HG02970 (cell line): ENCODE measurements at regions not wholly inside any gene's neighbourhood (a gene's known extent, or its start where the extent isn't known, plus 50 kb on each side); places are given as distances from the start of the nearest gene placed in this dataset.

Experiments
- ATAC-seq: cut with Tn5 transposase; IDR thresholded peaks from one replicate; pipeline ENCODE4 v1.9.1; 2021; ENCODE audit warnings: mild to moderate bottlenecking, moderate library complexity, moderate number of reproducible peaks; ENCODE audit not compliant: unreplicated experiment, low FRiP score

DNA sequence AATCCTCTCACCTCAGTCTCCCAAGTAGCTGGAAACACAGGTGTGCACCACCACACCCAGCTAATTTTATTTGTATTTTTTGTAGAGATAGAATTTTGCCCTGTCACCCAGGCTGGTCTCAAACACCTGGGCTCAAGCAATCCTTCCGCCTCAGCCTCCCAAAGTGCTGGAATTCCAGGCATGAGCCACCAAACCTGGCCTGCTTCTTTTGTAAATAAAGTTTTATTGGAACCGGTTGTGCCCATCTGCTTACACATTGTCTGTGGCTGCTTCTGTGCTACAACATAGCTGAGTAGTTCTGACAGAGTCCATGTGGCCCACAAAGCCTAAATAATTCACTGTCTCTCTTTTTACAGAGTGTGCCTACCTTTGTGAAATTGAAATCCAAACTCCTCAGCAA is 109.7 kb upstream of the NRSN1 start:
- ATAC-seq: no peak

DNA sequence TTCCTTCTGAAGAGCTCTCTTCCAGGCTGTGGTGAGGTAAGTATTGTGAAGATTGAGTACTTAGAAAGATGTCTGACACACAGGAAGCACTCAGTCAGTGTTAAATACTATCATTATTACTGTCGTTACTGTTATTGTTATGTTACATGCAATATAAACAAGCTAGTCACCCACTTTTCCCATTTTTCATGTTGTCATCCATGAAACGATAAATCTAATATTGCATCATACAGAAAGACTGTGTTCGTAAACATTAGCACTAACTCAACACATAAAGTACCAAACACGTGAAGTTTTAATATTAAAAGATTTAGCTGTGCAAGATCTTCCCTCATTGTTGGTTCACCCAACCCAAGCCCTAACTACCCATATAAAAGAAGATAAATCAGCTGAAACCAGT is 109.2 kb upstream of the NRSN1 start:
- ATAC-seq: no peak

DNA sequence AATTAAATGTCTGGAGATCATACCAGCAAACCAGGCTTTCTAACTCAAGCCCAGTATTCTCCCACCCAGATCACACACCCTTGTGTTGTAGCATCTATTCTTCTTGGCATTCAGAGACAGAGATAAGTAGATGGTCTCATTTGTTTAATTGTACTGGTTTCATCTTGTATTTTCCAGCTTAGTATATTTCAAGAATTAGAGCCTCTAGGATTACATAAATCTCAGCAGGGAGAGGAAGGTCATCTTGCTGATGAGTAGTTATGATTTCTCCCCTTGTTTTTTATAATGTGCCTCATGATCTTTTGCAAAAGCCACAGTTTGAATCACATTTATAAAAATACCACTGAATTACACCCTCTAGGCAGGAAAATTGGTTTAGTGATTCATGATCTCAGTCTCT is 106.6 kb upstream of the NRSN1 start:
- no peak for ATAC-seq

DNA sequence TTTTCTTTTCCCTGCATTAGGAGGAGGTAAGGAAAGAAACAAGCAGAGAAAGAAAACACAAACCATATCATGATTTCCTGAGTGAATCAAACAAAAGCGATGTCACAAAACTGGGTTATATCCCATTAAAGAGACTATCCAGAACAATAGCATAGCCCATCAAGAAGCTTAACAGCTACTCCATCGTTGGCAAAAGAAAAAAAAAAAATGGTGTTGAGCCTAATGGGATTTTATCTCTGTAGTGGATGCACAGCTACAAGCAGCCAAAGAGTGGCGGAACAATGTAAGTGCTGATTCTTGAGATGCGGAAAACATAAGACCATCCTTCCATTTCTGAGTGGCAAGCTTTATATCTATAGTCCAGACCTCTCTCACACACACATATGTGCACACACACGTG is 106.2 kb upstream of the NRSN1 start:
- no peak for ATAC-seq

DNA sequence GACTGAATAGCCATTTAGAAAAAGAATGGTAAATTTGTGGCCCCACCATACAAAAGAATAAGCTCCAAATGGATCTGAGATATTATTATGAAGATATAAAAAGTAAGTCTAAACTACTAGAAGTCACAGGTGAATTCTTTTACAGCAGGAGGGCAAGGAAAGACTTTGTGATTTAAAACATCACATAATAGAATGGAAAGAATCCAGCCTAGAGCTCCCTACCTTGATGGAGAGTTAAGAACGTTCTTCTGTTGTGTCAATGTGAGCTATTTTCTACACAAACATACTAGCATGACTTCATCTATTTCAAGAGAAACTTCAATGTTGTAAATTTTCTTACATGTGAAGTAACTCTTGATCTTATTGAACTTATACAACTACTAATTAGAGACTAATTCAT is 100.0 kb upstream of the NRSN1 start:
- ATAC-seq: no peak

DNA sequence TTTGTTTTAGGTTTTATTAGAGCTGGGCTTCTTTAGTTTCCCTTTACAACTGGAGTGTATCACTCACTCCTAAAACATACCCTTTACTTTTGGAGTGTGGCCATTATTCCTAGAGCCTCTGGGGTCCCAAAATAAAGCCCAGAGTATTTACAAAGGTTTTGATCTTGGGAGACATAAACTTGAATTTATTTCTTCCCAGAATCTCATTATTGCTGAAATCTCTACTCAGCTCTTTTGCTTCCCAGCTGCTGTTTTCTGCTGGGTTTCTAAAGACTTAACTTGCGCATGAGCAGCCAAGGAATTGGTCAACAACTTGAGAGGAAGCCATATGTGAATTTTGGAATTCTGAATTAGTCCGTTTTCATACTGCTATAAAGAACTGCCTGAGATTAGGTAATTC is 94.5 kb upstream of the NRSN1 start:
- no peak for ATAC-seq

DNA sequence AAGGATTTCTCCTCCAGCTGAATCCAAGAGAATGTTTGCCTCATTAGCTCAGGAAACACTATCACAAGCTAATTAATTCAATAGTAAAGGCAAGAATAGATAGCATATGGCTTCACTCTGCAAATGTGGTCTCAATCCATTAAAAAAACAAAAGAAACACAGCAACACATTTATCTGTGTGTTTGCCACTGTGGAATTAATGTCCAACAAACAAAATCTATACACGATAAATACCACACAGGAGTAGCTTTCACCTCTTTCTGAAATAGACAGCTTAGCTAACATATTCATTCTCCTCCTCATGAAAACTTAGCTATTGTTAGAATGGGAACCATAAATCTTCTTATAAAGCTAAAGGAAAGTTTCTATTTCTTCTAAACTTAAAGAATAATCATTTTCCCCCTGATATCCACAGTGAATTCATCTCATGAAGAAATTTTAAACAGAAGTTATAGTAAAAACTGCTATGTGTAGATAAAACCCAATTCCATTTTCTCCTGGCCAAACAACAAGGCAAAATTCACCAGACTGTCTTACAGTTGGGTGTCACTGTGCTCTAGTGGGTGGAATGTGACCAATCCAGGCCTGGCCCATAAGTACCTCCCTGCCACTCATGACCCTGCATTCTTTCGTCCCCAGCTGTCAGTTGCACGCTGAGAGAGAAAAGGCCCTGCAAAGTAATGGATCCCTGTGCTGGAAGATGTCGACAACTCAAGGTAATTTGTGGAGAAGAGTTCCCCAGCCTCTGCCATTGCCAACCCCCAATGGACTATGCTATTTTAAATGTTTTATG is 92.9 kb upstream of the NRSN1 start:
- no peak for ATAC-seq

DNA sequence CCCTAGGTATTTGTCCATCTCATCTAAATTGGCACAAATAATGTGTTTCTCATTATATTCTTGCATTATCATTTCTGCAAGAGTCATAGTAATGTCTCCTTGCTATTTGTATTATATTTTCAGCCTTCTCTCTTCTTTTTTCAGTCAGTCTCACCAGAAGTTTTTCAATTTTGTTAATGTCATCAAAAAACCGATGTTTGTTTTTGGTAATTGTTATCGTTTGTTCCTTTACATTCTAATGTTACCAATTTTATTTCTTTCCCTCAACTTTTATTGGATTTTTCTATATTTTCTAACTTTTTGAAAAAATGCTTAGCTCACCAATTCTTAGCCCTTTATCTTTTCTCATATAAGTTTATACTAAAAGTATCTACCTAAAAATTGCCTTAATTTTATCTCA is 82.2 kb upstream of the NRSN1 start:
- ATAC-seq: no peak

DNA sequence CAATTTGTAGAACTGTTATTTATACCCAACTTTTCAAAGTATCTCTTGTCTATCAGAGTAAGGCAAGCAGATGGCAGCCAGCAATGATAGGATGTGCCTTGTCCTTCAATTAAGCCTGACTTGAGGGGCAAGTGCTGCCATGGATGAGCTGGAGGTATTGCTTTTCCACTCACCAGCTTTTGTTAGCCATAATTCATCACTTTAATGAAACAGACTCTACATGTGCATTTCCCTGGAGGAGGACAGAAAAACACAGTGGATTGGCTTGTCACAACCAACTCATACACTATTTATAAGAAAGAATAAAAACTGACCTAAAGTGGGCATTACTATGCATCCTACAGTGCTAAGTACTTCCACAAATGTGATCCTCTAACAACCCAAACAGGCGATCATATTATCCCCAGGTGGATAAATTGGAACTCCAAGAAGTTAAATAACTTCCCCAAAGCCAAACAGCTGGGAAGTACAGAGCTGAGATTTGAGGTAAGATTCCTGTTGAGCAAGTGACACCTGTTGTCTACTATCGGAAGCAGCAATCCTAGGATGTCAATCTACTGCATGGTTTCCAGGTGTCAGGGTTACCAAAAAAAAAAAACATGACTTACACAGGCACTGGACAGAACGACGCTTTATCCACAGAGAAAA is 73.9 kb upstream of the NRSN1 start:
- no peak for ATAC-seq

DNA sequence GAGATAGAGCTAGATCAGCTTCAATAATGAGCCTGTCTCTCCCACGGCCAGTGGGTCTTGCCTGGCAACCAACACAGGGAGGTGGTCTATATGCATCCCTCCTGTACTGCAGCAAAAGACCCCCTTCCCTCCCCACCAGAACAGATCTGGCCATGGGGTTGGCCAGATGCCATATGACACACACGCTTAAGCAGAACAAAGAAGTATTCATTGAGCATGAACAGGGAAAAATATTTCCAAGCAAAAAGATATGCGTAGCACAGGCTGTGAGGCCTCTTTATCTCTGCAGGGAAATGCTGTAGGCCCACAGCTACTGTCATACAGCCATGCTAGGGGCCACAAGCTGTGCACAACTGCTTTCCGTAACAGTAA is 73.4 kb upstream of the NRSN1 start:
- no peak for ATAC-seq

DNA sequence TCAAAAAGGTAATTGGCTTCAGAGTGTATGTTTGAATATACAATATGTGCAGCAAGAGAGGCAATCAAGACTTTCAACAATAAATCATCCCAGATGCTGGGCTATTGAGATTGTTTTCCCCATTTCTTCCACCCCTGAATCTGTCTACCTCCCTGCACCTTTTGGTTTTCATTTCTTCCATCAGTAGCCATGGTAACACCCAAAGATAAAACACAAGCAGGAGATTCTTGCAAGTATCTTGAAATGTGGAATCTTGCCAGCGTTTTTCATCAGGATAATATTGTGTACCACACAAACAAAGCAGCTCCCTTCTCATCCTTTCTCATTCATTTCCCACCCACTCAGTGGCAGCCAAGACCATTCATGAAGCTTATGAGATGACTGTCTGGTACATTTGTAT is 73.0 kb upstream of the NRSN1 start:
- no peak for ATAC-seq

DNA sequence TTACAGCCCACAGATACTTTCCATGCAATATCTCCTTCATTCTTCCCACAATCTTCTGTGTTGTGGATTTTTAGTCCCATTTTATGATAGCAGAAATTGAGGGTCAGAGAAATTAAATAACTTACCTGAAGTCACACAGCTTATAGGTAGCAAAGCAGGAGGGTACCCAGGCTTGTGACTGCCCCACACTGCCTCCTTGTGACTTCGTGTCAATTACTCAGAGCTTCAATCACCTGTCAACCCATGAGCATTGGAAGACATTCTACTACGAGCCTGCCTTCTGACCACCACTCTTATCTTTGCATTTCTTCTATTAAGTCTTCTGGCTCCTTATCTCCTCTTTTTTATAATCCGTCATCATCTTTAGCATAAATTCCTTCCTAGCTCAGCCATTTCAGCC is 71.6 kb upstream of the NRSN1 start:
- no peak for ATAC-seq

DNA sequence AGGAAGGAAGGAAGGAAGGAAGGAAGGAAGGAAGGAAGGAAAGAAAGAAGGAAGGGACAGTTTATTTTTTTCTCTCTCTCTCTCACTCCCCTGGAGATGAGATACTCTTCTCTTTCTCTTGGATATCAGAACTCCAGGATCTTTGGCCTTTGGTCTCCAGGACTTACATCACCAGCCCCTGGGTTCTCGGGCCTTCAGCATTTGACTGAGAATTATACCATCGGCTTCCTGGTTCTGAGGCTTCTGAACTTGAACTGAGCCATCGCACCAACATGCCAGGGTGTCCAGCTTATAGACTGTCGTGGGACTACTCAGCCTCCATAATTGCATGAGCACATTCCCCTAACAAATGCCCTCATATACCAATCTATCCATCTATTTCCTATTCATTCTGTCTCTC is 69.4 kb upstream of the NRSN1 start:
- no peak for ATAC-seq

DNA sequence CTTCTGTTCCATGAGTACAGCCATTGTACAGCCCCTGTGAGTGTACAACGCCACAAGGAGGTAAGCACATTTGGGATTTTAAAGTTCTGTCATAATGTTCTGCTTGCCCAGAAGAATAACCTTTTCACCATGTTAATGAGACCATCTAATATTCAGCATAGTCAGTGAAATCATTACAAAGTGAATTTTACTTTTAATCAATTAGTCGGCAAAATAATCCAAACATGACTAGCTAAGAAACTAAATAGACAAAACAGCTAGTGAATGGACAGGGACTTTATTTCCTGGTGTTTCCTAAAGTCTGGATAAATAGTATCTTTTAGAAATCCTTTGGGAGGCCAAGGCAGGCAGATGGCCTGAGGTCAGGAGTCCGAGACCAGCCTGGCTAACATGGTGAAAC is 69.0 kb upstream of the NRSN1 start:
- no peak for ATAC-seq

DNA sequence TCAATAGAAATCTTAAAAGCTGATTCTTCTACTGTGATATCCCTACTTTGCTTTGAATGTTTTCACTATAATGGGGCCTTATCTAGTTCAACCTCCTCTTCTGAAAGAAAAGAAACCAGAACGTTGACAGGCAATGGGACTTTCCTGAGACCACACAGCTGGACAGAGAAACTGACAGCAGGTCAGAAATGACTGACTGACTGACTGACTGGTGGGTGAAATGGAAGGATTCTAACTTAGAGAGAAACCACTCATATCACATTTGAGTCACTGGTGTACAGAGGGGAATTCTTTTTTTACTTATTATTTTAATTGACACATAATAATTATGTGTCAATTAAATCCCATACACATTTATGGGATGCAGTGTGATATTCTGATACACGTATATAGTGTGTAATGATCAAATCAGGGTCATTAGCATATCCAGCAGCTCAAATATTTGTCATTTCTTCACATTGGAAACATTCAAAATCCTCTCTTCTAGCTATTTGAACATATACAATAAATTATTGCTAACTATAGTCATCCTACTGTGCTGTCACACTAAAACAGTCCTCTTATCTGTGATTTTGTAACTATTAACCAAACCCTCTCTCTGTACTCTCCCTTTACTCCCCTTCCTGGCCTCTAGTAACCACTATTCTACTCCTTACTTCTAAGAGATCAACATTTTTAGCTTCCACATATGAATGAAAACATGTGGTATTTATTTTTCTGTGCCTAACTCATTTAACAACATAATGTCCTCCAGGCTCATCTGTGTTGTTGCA is 64.8 kb upstream of the NRSN1 start:
- ATAC-seq: peak; percentile 92

DNA sequence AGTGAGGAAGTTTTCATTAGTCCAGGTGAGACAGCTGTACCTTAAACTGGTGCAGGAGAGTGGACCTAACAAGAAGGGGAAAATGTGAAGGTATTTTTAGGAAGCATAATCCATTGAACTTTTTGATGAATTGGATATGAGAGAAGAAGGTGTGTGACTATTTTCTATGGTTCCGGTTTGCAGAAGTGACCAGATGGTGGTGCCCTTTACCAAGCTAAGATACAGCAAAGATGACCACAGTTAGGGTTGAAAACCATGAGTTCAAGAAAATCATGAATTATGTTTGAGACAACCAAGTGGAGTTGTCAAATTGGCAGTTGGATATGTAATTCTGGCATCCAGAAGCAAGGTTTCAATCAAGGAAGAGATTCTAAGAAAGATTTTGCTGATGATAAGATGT is 61.9 kb upstream of the NRSN1 start:
- ATAC-seq: no peak

DNA sequence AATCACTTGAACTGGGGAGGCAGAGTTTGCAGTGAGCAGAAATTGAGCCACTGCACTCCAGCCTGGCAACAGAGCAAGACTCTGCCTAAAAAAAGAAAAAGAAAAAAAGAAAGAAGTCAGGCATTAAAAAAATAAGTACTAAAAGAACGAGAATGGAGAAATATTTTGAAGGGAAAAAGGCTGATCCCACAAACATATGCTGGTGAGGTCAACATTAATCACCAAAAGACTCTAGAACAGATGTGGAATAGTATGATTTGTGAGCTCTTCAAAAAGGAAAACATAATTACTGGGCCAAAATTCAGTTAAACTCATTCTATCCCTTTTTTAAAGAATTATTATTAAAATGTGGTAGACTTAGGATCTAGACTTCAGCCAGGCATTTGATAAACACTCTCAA is 61.2 kb upstream of the NRSN1 start:
- ATAC-seq: no peak

DNA sequence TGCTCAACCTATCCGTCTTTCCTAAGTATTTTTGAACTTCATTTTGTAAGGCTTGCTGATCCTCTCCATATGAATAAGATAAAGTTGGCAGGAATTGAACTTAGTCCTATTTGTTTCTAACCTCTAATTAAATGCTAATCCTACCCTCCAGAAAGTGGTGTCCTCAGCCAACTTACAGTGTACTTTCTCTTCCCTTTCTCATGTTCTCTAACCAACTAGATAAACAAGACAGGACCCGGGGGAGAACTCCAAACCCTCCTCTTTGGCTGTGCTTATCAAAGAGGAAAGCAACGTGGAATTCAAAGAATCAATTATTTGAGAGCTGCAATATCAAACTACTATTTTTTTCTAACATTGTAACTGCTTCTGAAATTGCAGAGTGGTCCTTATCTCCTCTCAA is 56.5 kb upstream of the NRSN1 start:
- ATAC-seq: no peak

DNA sequence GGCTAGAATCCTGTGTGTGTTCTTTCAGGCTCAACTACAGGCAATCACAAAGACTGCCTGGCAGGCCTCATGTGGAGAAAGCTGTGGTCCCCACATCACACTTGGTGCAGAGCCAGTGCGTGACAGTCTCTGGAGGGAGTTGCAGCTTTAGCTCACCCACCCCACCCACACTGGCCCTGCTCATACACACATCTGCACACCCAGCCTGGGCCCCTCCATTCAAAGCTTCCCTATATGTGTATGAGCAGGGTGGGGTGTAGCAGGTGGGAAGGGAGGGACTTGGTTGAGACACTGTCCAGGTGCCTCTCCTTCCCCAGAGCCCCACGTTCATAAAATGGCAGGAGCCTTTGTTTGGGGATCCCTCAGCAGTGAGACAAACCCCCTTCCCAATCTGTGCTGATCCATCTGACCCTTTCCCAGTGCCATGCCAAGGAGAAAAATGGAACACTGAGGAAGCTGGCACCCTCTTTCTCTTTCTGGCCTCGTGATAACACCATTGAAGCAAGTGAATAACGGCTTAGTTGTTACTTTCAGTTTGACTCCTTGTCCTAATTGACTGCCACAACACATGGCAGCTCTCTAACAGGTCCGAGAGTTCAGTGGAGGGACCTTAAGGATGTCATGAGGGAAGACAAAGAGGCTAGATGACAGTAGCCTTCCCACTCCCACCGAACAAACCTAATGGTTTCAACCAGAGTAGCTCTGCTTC is 53.8 kb upstream of the NRSN1 start:
- ATAC-seq: no peak

DNA sequence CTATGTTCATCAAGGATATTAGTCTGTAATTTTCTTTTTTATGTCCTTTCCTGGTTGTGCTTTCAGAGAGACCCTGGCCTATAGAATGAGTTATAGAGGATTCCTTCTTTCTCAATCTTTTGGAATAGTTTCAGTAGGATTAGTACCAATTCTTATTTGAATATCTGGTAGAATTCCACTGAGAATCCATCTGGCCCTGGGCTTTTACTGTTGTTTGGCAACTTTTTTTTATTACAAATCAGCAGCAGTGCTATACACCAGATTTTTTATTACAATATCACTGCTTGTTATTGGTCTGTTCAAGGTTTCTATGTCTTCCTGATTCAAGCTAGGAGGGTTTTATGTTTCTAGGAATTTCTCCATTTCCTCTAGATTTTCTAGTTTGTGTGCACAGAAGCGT is 50.0 kb upstream of the NRSN1 start:
- ATAC-seq: no peak
